HL-60 (cell line): ENCODE measurements at regions not wholly inside any gene's neighbourhood (a gene's known extent, or its start where the extent isn't known, plus 50 kb on each side); places are given as distances from the start of the nearest gene placed in this dataset.

Source experiments
- DNase-seq, 2 experiments: peaks; one replicate each; pipeline ENCODE4 v3.0.0-alpha.2; 2010 to 2020; ENCODE audit warnings: low read depth in 1 of 2, low spot score in 1 of 2
- H3K27ac ChIP-seq: fragments of 250-450 bp; sonication (Bioruptor Pico); replicated peaks from 2 replicates; pipeline ENCODE4 v1.5.1; 2020; ENCODE audit warnings: mild to moderate bottlenecking, moderate library complexity
- H3K27me3 ChIP-seq: fragments of 250-450 bp; sonication (Bioruptor Pico); 2 replicates; pipeline ENCODE4 v1.5.1; 2021; ENCODE audit warnings: mild to moderate bottlenecking, moderate library complexity; ENCODE audit not compliant: insufficient read depth, poor library complexity, severe bottlenecking
- H3K4me3 ChIP-seq: replicated peaks from 2 replicates; pipeline ENCODE4 v1.5.1; 2011; ENCODE audit warnings: mild to moderate bottlenecking, control low read depth, low read length; ENCODE audit not compliant: insufficient read depth
- CTCF ChIP-seq: IDR thresholded peaks from one replicate; pipeline ENCODE4 v1.5.1; 2011; ENCODE audit warnings: low read length, control low read depth, inconsistent platforms; ENCODE audit not compliant: insufficient read depth
- GABPA ChIP-seq: IDR thresholded peaks from 2 replicates; pipeline ENCODE4 v1.6.1; 2012; ENCODE audit warnings: low read depth
- POLR2AphosphoS5 ChIP-seq: IDR thresholded peaks from 2 replicates; pipeline ENCODE4 v1.6.1; 2012; ENCODE audit warnings: low read depth
- REST ChIP-seq: IDR thresholded peaks from 2 replicates; pipeline ENCODE4 v1.6.1; 2012; ENCODE audit warnings: low read depth; ENCODE audit not compliant: insufficient replicate concordance
- SPI1 ChIP-seq: IDR thresholded peaks from 2 replicates; pipeline ENCODE4 v1.6.1; 2012; ENCODE audit warnings: low read depth, mild to moderate bottlenecking, borderline replicate concordance

GRCh38 chr20:47419953-47420514 lies 63.5 kb upstream of the ZMYND8 start:
- Histone ChIP-seq H3K27ac (no peak overlapping the region), H3K4me3 (no peak overlapping the region), H3K27me3 (no peaks in the 10 kb centered on the region)
- TF ChIP-seq REST (no peak), SPI1 (no peak), POLR2AphosphoS5 (no peak), CTCF (no peak), GABPA (no peak)
- DNase-seq: no peak

GRCh38 chr20:47421076-47421475 lies 64.6 kb upstream of the ZMYND8 start:
- TF ChIP-seq GABPA (no peak), SPI1 (peak; percentile 77)
- peak in 1 of 2 experiments; percentile 24 for DNase-seq
- H3K4me3 ChIP-seq: no peak overlapping the region
- H3K27me3 ChIP-seq: no peaks in the 10 kb centered on the region
- H3K27ac ChIP-seq: no peak overlapping the region

GRCh38 chr20:47423586-47423985 lies 67.1 kb upstream of the ZMYND8 start:
- no peak overlapping the region for H3K27ac ChIP-seq
- TF ChIP-seq GABPA: no peak
- TF ChIP-seq POLR2AphosphoS5: no peak
- TF ChIP-seq SPI1: no peak
- no peak for TF ChIP-seq CTCF
- TF ChIP-seq REST: no peak

GRCh38 chr20:47427067-47427466 lies 70.6 kb upstream of the ZMYND8 start:
- no peaks in the 10 kb centered on the region for H3K27me3 ChIP-seq
- H3K4me3 ChIP-seq: no peak overlapping the region
- no peak for DNase-seq
- H3K27ac ChIP-seq: no peak overlapping the region
- TF ChIP-seq GABPA (no peak), CTCF (no peak)

More at GRCh38 chr20:47423586-47423985, 67.1 kb upstream of the ZMYND8 start:
- Histone ChIP-seq H3K4me3 (no peak overlapping the region), H3K27me3 (no peaks in the 10 kb centered on the region)
- DNase-seq: no peak
